Heart left ventricle (tissue), 13 donors: ENCODE measurements at regions not wholly inside any gene's neighbourhood (a gene's known extent, or its start where the extent isn't known, plus 50 kb on each side); places are given as distances from the start of the nearest gene placed in this dataset.

Experiments used
- POLR2A ChIP-seq, 2 donors: fragments of 450-650 bp; IDR thresholded peaks; one replicate each; pipeline ENCODE4 v1.6.1; 2017; ENCODE audit warnings: antibody characterized with exemption in 2 of 2, mild to moderate bottlenecking in 2 of 2, moderate library complexity in 2 of 2
- TF ChIP-seq, protein P1 (sequence below), 12 donors: fragments of 200-600 bp; sonication (generic) in 4 of 12; IDR thresholded peaks; one replicate each; pipeline versions ENCODE4 v1.5.0 to v1.8.0; 2018 to 2022; ENCODE audit warnings: antibody characterized with exemption in 12 of 12, mild to moderate bottlenecking in 5 of 12
- donor health status: ischemic (EF 13 %, LVEDD 7.1; RV severe dilation, severe dysfunction).
- donor health status: DM: no; HTN: yes; CAD: no.
- donor health status: DM: no; HTN: no; CAD: no.
- donor health status: ischemic (EF 25% LVEDD 6.9; RV normal size, moderate dysfunction).
- donor health status: ischemic (EF 25% LVEDD 5.7; RV mildly dilated, moderate dysfunction).
- donor health status: ischemic (EF 35%, LVEDD 5.7; RV mildly dilated, moderate dysfunction).
- donor health status: nonischemic (EF 11% LVEDD 7.7; RV severe dilation, severe dysfunction).
- donor health status: DM: yes; HTN: yes; CAD: no.
- donor health status: PGD.
- donor health status: ischemic (EF 29% LVEDD 5.4; RV normal size, mild dysfunction).
- donor health status: nonischemic (EF 23%, LVEDD 6.1; RV moderate dilation, normal function).

DNA sequence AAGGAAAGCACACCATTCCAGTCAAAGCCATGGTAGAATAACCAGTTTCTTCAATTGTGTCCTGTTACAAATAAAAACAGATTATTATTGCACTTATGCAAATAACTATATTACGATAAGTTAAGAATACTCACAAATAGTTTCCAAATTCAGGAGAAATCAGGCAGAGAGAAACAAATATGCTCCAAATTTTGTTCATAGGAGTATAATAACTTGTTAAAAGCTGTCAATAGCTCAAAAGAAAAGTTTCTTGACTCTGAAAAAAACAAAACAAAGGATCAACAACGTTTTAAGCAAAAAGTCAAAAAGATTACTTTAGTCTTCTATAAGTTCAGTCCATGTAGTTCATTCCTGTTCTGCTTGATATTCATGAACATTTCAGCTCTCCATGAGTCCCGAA lies 59.7 kb upstream of the BDH1 start:
- TF ChIP-seq, protein P1, sequence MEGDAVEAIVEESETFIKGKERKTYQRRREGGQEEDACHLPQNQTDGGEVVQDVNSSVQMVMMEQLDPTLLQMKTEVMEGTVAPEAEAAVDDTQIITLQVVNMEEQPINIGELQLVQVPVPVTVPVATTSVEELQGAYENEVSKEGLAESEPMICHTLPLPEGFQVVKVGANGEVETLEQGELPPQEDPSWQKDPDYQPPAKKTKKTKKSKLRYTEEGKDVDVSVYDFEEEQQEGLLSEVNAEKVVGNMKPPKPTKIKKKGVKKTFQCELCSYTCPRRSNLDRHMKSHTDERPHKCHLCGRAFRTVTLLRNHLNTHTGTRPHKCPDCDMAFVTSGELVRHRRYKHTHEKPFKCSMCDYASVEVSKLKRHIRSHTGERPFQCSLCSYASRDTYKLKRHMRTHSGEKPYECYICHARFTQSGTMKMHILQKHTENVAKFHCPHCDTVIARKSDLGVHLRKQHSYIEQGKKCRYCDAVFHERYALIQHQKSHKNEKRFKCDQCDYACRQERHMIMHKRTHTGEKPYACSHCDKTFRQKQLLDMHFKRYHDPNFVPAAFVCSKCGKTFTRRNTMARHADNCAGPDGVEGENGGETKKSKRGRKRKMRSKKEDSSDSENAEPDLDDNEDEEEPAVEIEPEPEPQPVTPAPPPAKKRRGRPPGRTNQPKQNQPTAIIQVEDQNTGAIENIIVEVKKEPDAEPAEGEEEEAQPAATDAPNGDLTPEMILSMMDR (IDR thresholded peaks at IDR 0.05) = no peak
- no peak for TF ChIP-seq POLR2A (IDR thresholded peaks at IDR 0.05)
